PC-3 (cell line): ENCODE measurements at regions not wholly inside any gene's neighbourhood (a gene's known extent, or its start where the extent isn't known, plus 50 kb on each side); places are given as distances from the start of the nearest gene placed in this dataset.

Experiments
- CTCF ChIP-seq: fragments of 300-600 bp; sonication (generic); conservative IDR thresholded peaks from 2 replicates; pipeline ENCODE4 v1.5.1; 2017; ENCODE audit warnings: antibody characterized with exemption, low read depth, mild to moderate bottlenecking, low read length
- EZH2 ChIP-seq: fragments of 300-600 bp; sonication (generic); IDR thresholded peaks from one replicate; pipeline ENCODE4 v1.6.1; 2017; ENCODE audit warnings: antibody characterized with exemption, mild to moderate bottlenecking, low read length; ENCODE audit not compliant: unreplicated experiment

- TF ChIP-seq CTCF (no peak), EZH2 (no peak)
Observed at GRCh38 chr14:31921721-31922120, 155.4 kb upstream of the ARHGAP5 start.
